ENCODE measurements at regions not wholly inside any gene's neighbourhood (a gene's known extent, or its start where the extent isn't known, plus 50 kb on each side); places are given as distances from the start of the nearest gene placed in this dataset.
"Not testable (repeated sequence)": the region's sequence is repeated elsewhere in the genome, so short reads cannot be mapped to it uniquely, and the experiment has no call there.

GRCh38 chr6:137395316-137395715, 98.9 kb downstream of the OLIG3 start:
- DNase-seq = no peak

- no peak for DNase-seq
Measured at GRCh38 chr6:137391061-137391814, 103.0 kb downstream of the OLIG3 start.

GRCh38 chr6:137390334-137390733, 103.9 kb downstream of the OLIG3 start:
- no peak for DNase-seq

- DNase-seq = peak; percentile 79 to 82
Measured at GRCh38 chr6:137389150-137389704, 105.0 kb downstream of the OLIG3 start.

GRCh38 chr6:137387096-137387764, 107.0 kb downstream of the OLIG3 start:
- no peak for DNase-seq

GRCh38 chr6:137383287-137383686, 110.9 kb downstream of the OLIG3 start:
- not testable (repeated sequence) for DNase-seq

- no peak for DNase-seq
Measured at GRCh38 chr6:137378090-137378369, 116.2 kb downstream of the OLIG3 start.

- no peak for DNase-seq
Measured at GRCh38 chr6:137373296-137373695, 120.9 kb downstream of the OLIG3 start.

- no peak for DNase-seq
Measured at GRCh38 chr6:137372532-137372931, 121.7 kb downstream of the OLIG3 start.

- DNase-seq = no peak
Measured at GRCh38 chr6:137371634-137372016, 122.6 kb downstream of the OLIG3 start.

GRCh38 chr6:137370871-137371633, 123.1 kb downstream of the OLIG3 start:
- DNase-seq = peak in 1 of 2 donors; percentile 16

- no peak for DNase-seq
Measured at GRCh38 chr6:137369136-137369535, 125.1 kb downstream of the OLIG3 start.

- DNase-seq = no peak
Measured at GRCh38 chr6:137365707-137366437, 128.3 kb downstream of the OLIG3 start.

- DNase-seq = peak in 1 of 2 donors; percentile 73
Measured at GRCh38 chr6:137363805-137364138, 130.4 kb downstream of the OLIG3 start.

- peak in 1 of 2 donors; percentile 6 for DNase-seq
Measured at GRCh38 chr6:137362878-137363804, 131.1 kb downstream of the OLIG3 start.

GRCh38 chr6:137361701-137362100, 132.5 kb downstream of the OLIG3 start:
- DNase-seq = no peak

- no peak for DNase-seq
Measured at GRCh38 chr6:137358273-137358672, 135.9 kb downstream of the OLIG3 start.

- DNase-seq = no peak
Measured at GRCh38 chr6:137357948-137358266, 136.3 kb downstream of the OLIG3 start.

- no peak for DNase-seq
Measured at GRCh38 chr6:137357263-137357947, 136.8 kb downstream of the OLIG3 start.

GRCh38 chr6:137353842-137354397, 134.7 kb upstream of the IFNGR1 start:
- no peak for DNase-seq

GRCh38 chr6:137353346-137353745, 134.2 kb upstream of the IFNGR1 start:
- peak in 1 of 2 donors; percentile 13 for DNase-seq

All from CD4-positive, alpha-beta T cell treated with Interleukin-4 for 1 hour (primary cell).